HG03095 (cell line): ENCODE measurements at regions not wholly inside any gene's neighbourhood (a gene's known extent, or its start where the extent isn't known, plus 50 kb on each side); places are given as distances from the start of the nearest gene placed in this dataset.
A peak's percentile ranks its signal among the peaks of the same experiment; 100 is the strongest.
"Not testable (repeated sequence)": the region's sequence is repeated elsewhere in the genome, so short reads cannot be mapped to it uniquely, and the experiment has no call there.

Experiments
- ATAC-seq: cut with Tn5 transposase; IDR thresholded peaks from one replicate; pipeline ENCODE4 v1.9.1; 2021; ENCODE audit warnings: moderate library complexity; ENCODE audit not compliant: unreplicated experiment

DNA sequence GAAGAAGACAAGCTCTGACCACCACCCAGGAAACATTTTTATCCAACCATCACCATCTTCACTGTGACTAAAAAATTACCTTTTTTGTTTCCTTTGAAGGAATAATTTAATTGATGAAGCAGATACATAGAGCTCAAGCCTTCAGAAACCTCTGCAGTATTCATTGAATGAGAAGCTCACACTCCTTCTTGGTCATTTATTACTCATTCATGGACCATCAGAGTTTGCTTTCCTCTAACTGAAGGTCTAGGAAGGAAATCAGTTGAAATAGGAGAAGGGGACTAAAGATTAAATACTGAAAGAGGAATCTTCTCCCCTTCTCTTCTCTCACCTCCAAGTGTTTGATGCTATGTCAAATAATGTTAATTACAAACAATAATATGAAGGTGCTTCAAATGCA, 290.6 kb upstream of the KLF3 start:
- no peak for ATAC-seq

DNA sequence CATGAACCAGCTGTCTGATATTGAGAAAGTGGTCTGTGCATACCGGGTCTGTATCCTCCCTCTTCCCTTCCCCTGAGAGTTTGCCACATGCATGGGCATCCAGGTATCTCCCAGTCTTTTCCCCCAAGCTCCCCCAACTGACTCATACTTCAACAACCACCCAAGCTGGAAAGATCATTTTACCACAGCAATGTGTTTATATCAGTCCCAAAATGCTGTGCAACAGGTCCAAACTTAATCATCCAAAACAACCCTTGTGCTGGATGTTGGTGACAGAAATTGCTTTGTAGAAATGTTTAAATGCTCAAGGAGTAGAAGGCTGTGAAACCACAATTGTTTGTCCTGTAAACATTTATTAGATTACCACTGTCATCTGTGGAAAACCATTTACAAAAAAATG, 286.8 kb upstream of the KLF3 start:
- ATAC-seq: no peak

DNA sequence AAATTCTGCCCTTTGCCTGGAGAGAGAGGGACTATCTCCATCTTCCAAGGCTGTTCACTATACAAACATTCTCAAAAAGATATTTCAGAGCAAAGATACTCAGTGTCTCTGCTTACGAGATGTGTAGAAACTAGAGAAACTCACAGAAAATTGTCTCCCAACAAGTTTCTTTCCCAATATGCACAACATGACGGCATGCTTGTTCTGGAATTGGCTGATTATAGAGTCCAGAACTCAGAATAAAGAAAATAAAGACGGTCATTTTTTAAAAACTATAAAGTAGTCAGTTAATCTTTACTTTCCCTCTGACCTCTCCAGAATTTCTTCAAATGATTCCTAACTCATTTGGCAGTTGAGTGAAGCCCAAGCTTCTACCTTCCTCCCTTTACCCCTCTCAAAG, 285.5 kb upstream of the KLF3 start:
- ATAC-seq: no peak

DNA sequence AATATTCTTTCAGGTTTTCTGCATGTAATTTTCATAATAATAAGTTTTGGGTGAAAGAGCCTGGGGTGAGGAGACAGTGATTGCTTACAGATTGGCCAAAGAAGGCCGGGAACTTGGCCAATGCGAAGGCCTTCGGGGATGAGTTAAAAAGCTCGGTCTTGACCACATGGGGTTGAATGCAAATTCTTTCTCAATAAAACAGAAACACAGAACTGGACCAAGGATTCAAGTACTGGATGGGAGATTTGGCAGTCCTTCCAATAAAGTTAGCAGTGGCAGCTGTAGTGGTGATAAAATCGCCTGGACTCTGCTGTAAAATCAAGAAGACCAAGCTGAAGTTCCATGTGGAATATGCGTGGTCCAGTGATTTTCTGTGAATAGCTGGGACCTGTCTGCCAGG, 282.2 kb upstream of the KLF3 start:
- no peak for ATAC-seq

DNA sequence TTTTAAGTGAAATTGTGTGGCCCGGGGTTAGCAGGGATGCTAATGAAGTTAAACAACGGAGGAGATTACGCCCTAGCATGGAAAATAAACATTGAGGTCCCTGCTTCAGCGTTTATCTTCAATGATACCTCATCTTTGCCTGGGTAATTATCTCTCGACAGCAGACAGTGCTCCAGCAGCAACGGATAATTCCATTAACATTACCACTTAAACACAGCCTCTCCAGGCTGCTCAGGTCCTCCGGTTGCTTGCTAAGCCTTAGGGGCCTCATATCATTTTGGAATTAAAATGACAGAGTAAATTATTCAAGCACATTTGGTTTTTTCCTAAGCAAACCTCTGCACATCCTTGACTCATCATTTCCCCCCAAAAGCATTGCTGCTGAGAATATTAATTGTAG, 281.5 kb upstream of the KLF3 start:
- no peak for ATAC-seq

DNA sequence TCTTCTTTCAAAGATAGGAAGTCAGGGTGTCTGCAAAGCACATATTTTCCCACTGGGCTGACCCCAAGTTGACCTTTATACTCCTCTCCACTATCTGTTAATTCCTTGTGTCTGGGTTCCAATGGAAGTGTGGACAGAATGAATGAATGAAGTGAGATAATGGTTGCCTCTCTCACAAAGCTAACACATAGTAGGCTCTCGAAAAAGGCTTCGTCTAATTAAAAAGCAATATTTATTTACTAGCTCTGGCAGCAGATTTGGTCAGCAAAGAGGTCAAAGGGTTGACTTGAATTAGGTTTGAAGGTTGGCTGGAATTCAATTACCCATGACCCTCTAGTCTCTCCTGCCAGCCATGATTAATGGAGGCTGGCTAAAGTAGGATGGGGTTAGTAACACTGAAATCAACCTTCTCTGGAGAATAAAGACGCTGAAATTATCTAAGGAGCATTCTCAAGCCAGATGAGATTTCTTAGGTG, 280.3 kb upstream of the KLF3 start:
- no peak for ATAC-seq

DNA sequence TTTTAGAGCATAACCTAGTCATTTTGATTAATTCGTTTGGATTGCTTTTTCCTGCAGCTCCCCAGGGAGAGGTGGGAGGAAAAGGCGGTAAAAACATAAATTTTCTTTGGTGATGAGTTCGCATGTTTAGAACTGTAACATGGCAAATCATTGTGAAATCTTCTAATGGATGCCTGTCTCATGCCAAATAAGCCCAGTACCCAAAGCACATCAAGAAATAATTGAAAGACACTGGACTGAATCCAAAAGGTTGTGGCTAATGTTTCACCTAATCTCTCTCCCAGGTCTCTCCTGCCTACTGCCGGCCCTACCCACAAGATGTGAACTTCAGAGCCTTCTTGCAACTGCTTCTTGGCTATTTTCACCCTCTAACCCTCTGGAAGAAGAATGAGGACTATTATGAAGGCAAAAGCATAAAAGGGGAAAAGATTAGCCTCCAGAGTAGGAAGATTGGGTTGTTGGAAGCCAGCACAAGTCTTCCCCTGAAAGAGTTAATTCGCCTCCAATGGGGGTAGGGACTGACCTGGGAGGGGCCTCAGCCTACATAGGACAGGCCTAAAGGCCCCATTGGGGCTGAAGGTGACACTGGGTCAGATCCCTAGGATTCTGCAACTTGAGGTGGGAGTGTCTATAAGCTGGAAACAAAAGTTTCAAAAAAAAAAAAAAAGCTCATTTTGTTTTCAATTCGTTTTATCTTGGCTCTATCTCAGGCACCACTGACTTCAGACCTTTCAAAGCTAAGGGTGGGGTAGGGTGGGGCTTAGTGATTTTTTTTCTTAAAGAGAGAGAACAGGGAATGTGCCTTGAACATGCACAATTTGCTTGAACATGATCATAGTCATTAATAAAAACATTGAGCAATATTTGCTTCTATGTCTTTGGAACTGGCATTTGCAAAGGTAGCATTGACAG, 278.6 kb upstream of the KLF3 start:
- ATAC-seq: no peak

DNA sequence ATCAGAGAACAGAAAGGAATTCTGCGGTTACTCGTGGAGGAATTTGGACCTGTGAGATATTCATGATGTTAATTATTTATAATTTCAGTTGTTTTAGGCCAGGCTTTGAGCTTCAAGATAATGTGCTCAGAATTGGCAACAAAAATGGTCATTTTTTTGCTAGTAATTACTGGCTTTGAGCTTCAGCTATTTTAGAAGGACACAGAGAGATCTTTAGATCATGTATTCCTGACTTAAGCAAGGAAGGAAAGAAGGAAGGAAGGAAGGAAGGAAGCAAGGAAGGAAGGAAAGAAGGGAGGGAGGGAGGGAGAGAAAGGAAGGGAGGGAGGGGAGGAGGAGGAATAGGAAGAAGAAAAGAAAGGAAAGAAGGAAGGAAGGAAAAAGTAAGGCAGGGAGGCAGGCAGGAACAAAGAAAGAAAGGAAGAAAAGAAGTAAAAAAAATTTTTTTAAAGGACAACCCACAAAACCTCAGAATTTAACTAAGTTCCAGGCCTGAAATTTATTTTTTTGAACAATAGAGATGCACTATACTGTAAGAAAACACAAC, 277.9 kb upstream of the KLF3 start:
- ATAC-seq: no peak

DNA sequence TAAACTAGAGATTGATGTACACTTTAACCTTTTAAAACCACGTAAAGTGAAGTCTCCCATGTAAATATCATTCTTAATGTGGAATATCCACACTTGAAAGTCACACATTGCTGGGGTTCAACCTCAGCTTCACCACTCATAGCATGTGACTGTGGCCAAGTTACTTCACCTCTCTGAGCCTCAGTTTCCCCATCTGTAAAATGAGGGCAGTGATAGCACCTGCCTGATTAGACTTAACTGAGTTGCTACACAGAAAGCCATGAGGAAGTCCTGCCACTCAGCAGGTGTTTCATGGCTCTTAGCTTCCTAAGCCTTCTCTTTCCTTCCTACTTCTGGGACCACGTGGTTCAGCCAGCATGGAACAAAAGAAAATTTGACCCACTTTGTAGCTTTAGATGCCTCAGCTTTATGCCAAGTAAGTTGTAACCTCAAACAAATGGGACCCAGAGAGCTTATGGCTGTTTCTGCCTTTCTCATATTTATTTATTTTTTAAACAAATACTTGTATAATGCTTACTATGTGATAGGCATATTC, 277.3 kb upstream of the KLF3 start:
- no peak for ATAC-seq

DNA sequence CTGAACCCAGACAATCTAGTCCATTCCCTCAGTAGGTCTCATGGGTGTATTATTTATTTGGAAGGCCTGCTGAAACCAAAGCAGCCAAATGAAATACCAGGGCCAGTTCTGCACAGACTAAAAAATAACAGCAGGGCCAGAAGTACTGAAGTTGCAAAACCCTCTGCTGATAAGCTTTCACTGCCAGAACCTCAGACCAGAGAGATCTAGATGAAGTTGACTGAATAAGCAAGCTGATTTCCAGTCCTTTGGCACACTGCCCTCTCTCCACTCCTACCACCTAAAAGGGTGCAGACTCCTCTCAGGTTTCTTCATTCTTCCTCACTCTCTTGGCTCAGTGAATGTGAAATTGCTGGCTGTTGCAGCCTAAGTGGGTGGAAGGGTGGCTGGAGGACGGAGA, 276.7 kb upstream of the KLF3 start:
- no peak for ATAC-seq

DNA sequence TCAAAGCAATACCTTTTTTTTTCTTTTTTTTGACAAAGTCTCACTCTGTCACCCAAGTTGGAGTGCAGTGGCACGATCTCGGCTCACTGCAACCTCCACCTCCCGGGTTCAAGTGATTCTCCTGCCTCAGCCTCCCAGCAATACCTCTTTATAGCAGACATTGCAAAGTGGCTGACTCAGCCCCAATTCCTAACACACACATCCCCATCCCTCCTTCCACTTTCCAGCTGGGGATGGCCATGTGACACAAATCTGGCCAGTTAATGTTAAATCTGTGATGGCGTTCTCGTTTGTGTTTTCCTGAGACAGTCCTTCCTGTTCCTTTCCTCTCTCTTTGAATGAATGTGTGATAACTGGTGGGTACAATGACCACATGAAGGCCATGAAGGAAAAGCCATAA, 276.2 kb upstream of the KLF3 start:
- no peak for ATAC-seq

DNA sequence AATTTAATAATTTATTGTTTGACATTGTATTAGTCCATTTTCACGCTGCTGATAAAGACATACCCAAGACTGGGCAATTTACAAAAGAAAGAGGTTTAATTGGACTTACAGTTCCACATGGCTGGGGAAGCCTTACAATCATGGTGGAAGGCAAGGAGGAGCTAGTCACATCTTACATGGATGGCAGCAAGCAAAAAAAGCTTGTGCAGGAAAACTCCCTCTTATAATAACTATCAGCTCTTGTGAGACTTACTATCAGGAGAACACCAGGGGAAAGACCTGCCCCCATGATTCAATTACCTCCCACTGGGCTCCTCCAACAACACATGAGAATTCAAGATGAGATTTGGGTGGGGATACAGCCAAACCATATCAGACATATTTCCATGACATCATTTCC, 275.1 kb upstream of the KLF3 start:
- ATAC-seq: not testable (repeated sequence)

DNA sequence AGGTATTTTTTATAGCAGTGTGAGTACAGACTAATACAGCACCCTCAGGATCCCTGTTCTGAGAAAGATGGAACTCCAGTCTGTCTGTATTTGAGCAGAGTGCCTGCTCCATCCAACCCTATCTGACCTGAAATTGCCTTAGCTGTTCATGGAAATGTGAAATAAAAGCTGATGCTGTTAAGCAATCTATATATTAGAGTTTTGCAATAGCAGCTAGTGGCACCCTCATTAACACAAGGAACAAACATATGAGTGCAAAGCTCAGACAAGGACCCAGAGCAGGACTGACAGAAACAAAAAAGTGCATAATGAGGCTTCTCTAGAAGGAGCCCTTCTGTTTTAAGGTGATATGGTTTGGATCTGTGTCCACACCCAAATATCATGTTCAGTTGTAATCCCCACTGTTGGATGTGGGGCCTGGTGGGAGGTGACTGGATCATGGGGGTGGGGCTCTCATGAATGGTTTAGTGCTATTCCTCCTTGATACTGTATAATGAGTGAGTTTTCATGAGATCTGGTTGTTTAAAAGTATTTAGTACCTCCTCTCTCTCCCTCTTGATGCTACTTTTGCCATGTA, 272.9 kb upstream of the KLF3 start:
- ATAC-seq: no peak

DNA sequence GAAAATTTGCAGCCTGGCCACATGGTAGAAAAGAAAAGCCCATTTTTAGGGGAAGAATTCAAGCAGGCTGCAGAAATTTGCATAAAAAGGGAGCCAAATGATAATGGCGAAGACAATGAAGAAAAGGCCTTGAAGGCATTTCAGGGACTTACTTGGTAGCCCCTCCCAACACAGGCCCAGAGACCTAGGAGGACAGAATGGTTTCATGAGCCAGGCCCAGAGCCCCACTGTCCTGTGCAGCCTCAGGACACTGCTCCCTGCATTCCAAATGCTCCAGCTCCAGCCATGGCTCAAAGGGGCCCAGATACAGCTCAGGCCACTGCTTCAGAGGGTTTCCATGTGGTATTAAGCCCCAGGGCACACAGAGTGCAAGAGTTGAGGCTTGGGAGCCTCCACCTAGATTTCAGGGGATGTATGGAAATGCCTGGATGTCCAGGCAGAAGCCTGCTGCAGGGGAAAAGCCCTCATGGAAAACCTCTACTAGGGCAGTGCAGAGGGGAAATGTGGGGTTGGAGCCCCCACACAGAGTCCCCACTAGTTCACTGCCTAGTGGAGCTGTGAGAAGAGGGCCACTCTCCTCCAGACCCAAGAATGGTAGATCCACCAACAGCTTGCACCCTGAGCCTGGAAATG, 271.7 kb upstream of the KLF3 start:
- ATAC-seq: no peak

DNA sequence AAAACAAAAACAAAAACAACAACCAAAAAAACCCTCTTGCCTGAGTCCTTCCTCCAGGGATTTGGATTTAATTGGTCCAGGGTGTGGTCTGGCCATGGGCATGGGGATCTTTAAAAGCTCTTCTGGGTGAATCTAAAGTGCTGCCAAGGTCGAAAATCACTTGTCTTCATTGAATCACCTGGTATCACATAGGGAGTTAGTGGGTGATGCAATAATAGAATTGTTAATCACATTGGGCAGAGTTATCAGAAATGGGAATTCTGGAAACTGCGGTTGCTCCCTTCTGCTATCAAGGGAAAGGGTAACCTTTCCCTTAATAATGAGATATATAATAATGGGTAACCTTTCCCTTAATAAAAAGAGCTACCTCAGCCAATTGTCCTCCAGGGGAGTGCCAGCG, 267.9 kb upstream of the KLF3 start:
- ATAC-seq: no peak

DNA sequence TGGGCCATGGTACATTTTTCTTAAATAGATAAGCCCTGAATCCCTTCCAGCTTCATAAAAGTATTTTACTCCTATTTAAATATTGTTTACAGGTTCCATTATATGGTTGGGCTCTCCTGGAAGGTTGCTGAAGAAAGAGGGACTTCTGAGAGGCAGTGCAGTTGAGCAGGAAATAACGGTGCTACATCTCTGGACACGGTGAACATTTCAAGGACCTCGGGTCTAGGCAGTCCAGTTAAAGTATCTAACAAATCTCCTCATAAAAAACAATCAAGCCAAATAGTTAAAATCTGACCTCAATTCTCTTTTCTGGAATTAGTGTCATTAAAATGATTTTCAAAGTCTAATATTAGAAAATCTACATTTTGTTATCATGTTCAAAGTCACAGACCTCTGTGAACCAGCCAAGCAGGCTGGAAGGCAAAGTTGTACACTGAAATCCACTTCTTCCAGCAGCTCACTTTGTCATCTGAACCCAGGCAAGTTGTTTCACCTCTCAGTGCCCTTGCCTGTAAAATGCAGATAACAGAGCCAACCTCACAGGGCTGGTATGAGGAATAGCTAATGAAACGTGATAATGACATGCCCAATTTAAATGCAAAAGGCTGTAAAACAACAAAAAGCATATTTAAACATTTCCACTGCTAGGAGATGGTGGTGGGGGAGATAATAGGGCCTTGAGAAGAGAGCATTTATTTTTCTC, 267.0 kb upstream of the KLF3 start:
- ATAC-seq: no peak

DNA sequence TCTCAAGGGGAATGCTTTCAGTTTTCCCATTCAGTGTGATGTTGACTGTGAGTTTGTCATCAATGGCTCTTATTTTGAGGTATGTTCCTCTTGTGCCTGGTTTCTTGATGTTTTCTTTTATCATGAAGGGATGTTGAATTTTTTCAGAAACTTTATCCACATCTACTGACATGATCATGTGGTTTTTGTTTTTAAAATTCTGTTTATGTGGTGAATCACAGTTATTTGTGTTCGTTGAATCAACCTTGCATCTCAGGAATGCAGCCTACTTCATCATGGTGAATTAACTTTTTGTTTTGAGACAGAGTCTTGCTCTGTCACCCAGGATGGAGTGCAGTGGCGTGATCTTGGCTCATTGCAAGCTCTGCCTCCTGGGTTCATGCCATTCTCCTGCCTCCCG, 263.1 kb upstream of the KLF3 start:
- ATAC-seq: no peak

DNA sequence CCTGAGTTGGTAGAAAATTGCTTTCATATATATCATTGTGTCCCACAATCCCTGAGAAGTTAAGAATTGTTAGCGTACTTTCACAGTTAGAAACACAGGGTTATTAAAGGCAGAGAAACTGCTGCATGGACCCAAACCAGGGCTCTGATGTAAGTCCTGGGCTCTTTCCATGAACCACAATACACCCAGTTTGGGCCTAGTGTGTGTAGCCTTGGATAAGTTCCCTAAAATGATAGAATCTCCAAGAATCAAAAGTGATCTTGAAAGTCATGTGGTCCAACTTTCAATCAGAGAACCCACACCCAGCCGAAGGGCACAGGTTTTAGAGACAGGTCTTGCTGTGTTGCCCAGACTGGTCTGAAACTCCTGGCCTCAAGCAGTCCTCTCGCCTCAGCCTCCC, 257.8 kb upstream of the KLF3 start:
- ATAC-seq: no peak

DNA sequence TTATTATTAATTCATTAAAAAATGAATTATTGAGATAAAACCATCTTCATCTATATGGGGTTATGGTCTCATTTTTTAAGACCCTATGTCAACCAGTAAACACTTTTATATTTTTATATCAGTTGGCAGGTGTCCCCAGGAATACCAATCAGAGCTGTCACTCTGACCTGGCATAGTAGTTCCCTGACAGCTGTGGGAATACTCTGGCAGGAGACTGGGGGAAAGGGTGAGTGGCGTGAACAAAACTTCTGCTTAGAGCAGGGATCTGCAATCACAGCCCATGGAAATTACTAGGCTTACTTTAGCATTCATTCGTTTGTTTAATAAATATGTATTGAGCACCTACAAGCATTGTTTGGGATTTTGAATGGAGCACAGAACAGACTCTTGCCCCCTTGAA, 254.1 kb upstream of the KLF3 start:
- ATAC-seq: no peak

DNA sequence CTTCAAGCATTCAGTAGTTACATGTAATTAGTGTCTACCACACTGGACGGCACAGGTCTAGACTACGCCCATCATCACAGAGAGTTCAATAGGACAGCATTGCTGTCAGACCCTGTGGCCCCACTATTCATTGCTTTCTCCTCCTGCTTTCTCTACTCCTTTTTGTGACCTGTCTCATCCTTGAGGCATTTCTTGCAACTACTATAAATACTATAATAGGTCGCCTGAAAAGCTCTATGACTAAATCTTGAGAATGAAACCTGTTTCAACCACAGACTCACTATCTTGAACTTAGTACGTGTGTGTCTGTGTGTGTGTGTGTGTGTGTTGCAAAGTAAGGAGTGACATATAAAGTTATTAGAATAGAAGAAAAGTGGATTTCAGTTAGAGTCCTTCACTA, 252.9 kb upstream of the KLF3 start:
- peak; percentile 94 for ATAC-seq

DNA sequence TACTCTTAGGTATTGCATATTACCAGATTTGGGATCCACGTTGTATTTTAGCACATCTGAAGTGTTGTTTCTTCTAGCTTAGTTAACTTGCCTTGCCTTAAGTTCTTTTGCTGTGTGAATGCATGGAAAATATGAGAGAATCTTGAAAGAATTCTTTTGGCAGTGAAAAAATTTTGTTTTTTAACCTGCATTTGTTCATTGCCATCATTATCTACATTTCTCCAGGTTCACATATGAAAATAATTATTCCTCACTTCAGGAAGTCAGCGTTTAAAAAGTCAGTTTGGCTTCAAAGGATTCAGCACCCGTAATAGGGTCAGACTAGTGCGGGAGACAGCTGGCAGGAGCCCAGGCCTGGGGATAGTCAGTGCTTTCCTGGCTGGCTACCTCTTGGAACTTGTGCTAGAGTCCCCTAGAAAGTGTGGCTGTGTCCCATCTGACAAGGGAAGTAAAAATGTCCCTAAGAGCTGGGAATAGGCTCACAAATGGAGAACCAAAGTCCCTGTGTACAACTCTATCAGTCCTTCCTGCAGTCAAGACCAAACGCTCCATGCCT, 251.9 kb upstream of the KLF3 start:
- ATAC-seq: no peak
